Endothelial cell of umbilical vein (primary cell): ENCODE measurements at regions not wholly inside any gene's neighbourhood (a gene's known extent, or its start where the extent isn't known, plus 50 kb on each side); places are given as distances from the start of the nearest gene placed in this dataset.

ENCODE experiments used
- BruUV-seq: library from RNA; stranded (reverse); fragments of 400-500 nt; replicated peaks from 2 replicates; lab custom pipeline; 2021; lab: Mats Ljungman, UMichigan
- CTCF ChIA-PET: fragments of 300-600, 350-600 bp; sonication (Branson Sonifier 250); formaldehyde crosslinking; loops from one replicate; lab custom pipeline; 2021; ENCODE audit warnings: antibody characterized with exemption, inconsistent platforms; lab: Charles Lee
- POLR2A ChIA-PET: fragments of 300-600, 350-600 bp; sonication (Branson Sonifier 250); formaldehyde crosslinking; loops from one replicate; lab custom pipeline; 2021; ENCODE audit warnings: antibody characterized with exemption, inconsistent platforms; lab: Charles Lee
- DNase-seq: peaks from one replicate; pipeline ENCODE4 v3.0.0-alpha.2; 2011; ENCODE audit warnings: low read depth, low spot score
- FAIRE-seq: peaks from 2 replicates; lab custom pipeline; 2011; peaks lifted over from hg19 to GRCh38; lab: Jason Lieb, UNC
- H2AFZ ChIP-seq: 2 replicates; pipeline ENCODE4 v1.6.0; 2012; ENCODE audit warnings: low read depth, low read length, control low read depth, inconsistent platforms
- H3K27ac ChIP-seq: 2 replicates; pipeline ENCODE4 v1.5.1; 2011; ENCODE audit warnings: low read depth, mild to moderate bottlenecking, control low read depth, low read length, moderate library complexity; ENCODE audit not compliant: insufficient read depth
- H3K27me3 ChIP-seq, 2 experiments: 2 replicates each; pipeline versions ENCODE4 v1.6.0 to v1.6.1; 2011; ENCODE audit warnings: low read length in 2 of 2, mixed read lengths in 1 of 2; ENCODE audit not compliant: control insufficient read depth in 2 of 2, insufficient read depth in 2 of 2
- H3K36me3 ChIP-seq, 2 experiments: 2 replicates in 1 of 2; 3 replicates in 1 of 2; pipeline ENCODE4 v1.5.1; 2011; ENCODE audit warnings: low read length in 2 of 2, mild to moderate bottlenecking in 1 of 2, moderate library complexity in 1 of 2; ENCODE audit not compliant: control insufficient read depth in 2 of 2, insufficient read depth in 2 of 2; ENCODE audit errors: extremely low read depth in 1 of 2
- H3K4me1 ChIP-seq: 3 replicates; pipeline ENCODE4 v1.5.1; 2011; ENCODE audit warnings: mild to moderate bottlenecking, low read length; ENCODE audit not compliant: control insufficient read depth, insufficient read depth; ENCODE audit errors: extremely low read depth
- H3K4me2 ChIP-seq: 2 replicates; pipeline ENCODE4 v1.6.1; 2011; ENCODE audit warnings: low read length, control low read depth, mixed read lengths; ENCODE audit not compliant: insufficient read depth
- H3K4me3 ChIP-seq, 3 experiments: fragments of 200-600 bp in 1 of 3; sonication (generic), shearing (Covaris generic) in 1 of 3; replicated peaks in 1 of 3; 2 replicates each; pipeline ENCODE4 v1.5.1; 2011 to 2016; ENCODE audit warnings: control low read depth in 3 of 3, low read length in 3 of 3, mild to moderate bottlenecking in 2 of 3, inconsistent platforms in 1 of 3, low read depth in 1 of 3, moderate library complexity in 1 of 3; ENCODE audit not compliant: insufficient read depth in 1 of 3
- H3K79me2 ChIP-seq: 2 replicates; pipeline ENCODE4 v1.6.0; 2012; ENCODE audit warnings: low read length, inconsistent platforms; ENCODE audit not compliant: control insufficient read depth, insufficient read depth
- H3K9ac ChIP-seq: replicated peaks from 2 replicates; pipeline ENCODE3; 2011; ENCODE audit warnings: low read length, control low read depth; ENCODE audit not compliant: insufficient read depth; ENCODE audit errors: extremely low read depth
- H3K9me1 ChIP-seq: replicated peaks from 3 replicates; pipeline ENCODE4 v1.6.0; 2011; ENCODE audit warnings: mild to moderate bottlenecking, low read length; ENCODE audit not compliant: control insufficient read depth, insufficient read depth; ENCODE audit errors: extremely low read depth
- H3K9me3 ChIP-seq: replicated peaks from 2 replicates; pipeline ENCODE4 v1.5.1; 2012; ENCODE audit warnings: low read length, inconsistent platforms; ENCODE audit not compliant: control insufficient read depth, insufficient read depth
- H4K20me1 ChIP-seq: replicated peaks from 2 replicates; pipeline ENCODE3; 2011; ENCODE audit warnings: mild to moderate bottlenecking, low read length; ENCODE audit not compliant: control insufficient read depth, insufficient read depth; ENCODE audit errors: extremely low read depth
- EZH2 ChIP-seq: IDR thresholded peaks from 2 replicates; pipeline ENCODE4 v1.6.1; 2012; ENCODE audit warnings: borderline replicate concordance, low read depth, mild to moderate bottlenecking, moderate library complexity, low read length, inconsistent platforms; ENCODE audit not compliant: severe bottlenecking
- FOS ChIP-seq: IDR thresholded peaks from 2 replicates; pipeline ENCODE4 v1.6.1; 2011; ENCODE audit warnings: mild to moderate bottlenecking, low read length, moderate library complexity, borderline replicate concordance; ENCODE audit not compliant: insufficient read depth
- GATA2 ChIP-seq: IDR thresholded peaks from 2 replicates; pipeline ENCODE4 v1.7.0; 2011; ENCODE audit warnings: low read depth, mild to moderate bottlenecking, moderate library complexity, mixed read lengths, low read length; ENCODE audit not compliant: insufficient read length, insufficient read depth
- JUN ChIP-seq: IDR thresholded peaks from 2 replicates; pipeline ENCODE4 v1.6.1; 2011; ENCODE audit warnings: borderline replicate concordance, low read depth; ENCODE audit not compliant: insufficient read length, insufficient read depth
- MYC ChIP-seq: IDR thresholded peaks from one replicate; pipeline ENCODE4 v1.6.1; 2011; ENCODE audit warnings: mild to moderate bottlenecking, low read depth, low read length
- POLR2A ChIP-seq: IDR thresholded peaks from 2 replicates; pipeline ENCODE4 v1.6.1; 2012; ENCODE audit warnings: low read depth, mild to moderate bottlenecking, control low read depth, low read length
- POLR2AphosphoS5 ChIP-seq: IDR thresholded peaks from 2 replicates; pipeline ENCODE4 v1.6.1; 2012; ENCODE audit warnings: low read depth, mild to moderate bottlenecking, control low read depth, low read length, moderate library complexity; ENCODE audit not compliant: insufficient read depth
- dilution Hi-C: fragments of 300-500 bp; cut with MboI; formaldehyde crosslinking; loops from one replicate; pipeline ENCODE4 v1.15.0; 2019; ENCODE audit warnings: low sequenced_read_pairs; ENCODE audit not compliant: extremely low pct_ligation_motif_present
- intact Hi-C: fragments of 100-400 bp; cut with micrococcal nuclease; formaldehyde crosslinking; loops from one replicate; pipeline ENCODE4 v1.10.0; 2022
- TF ChIP-seq, protein P1 (sequence below), 2 donors: IDR thresholded peaks; 1 replicate in 1 of 2; 2 replicates in 1 of 2; pipeline ENCODE4 v1.5.1; 2011; ENCODE audit warnings: low read length in 2 of 2, mild to moderate bottlenecking in 2 of 2, moderate library complexity in 2 of 2, control low read depth in 1 of 2, inconsistent platforms in 1 of 2, low read depth in 1 of 2; ENCODE audit not compliant: insufficient read depth in 1 of 2; ENCODE audit errors: extremely low read depth in 1 of 2
- TF ChIP-seq, protein P2 (sequence below): IDR thresholded peaks from 2 replicates; pipeline ENCODE4 v1.6.1; 2011; ENCODE audit not compliant: insufficient read depth, insufficient read length

DNA sequence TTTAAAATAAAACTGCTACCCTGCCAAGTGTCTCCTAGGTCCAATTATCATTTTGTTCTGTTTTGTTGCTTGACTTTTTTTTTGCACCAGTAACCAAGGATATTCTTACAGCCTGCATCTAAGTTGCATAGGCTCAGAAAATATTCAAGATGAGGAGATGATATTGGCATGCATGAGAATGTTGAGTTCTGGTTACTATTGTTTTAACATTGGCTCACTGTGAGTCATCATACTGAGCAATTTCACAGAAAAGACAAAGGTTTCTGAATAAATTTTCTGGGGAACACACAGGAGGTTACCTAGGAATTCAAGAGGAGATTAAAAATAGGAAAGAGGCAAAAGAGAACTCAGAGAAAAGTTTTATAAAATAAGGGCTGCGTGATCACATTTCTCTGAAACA lies 84.8 kb upstream of the POU3F3 start:
- Histone ChIP-seq H3K79me2 (no peaks in the 10 kb centered on the region), H3K27me3 (no peaks in the 10 kb centered on the region), H3K4me1 (no peaks in the 10 kb centered on the region), H3K36me3 (no peaks in the 10 kb centered on the region), H3K4me3 (no peak overlapping the region), H3K27ac (no peak overlapping the region), H3K9me3 (peaks cover 2% of the 10 kb centered on the region), H4K20me1 (no peaks in the 10 kb centered on the region), H3K4me2 (no peak overlapping the region), H2AFZ (no peak overlapping the region), H3K9me1 (no peaks in the 10 kb centered on the region), H3K9ac (no peak overlapping the region)
- no peak for DNase-seq
- BruUV-seq: no TSS peak
- intact Hi-C loops (no loop called here), dilution Hi-C loops (no loop called here)
- TF ChIP-seq, protein P1, sequence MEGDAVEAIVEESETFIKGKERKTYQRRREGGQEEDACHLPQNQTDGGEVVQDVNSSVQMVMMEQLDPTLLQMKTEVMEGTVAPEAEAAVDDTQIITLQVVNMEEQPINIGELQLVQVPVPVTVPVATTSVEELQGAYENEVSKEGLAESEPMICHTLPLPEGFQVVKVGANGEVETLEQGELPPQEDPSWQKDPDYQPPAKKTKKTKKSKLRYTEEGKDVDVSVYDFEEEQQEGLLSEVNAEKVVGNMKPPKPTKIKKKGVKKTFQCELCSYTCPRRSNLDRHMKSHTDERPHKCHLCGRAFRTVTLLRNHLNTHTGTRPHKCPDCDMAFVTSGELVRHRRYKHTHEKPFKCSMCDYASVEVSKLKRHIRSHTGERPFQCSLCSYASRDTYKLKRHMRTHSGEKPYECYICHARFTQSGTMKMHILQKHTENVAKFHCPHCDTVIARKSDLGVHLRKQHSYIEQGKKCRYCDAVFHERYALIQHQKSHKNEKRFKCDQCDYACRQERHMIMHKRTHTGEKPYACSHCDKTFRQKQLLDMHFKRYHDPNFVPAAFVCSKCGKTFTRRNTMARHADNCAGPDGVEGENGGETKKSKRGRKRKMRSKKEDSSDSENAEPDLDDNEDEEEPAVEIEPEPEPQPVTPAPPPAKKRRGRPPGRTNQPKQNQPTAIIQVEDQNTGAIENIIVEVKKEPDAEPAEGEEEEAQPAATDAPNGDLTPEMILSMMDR (IDR thresholded peaks at IDR 0.05; ENCODE audit: extremely low read depth in 1 of 2, insufficient read depth in 1 of 2, low read depth in 1 of 2, low read length in 2 of 2): no peak
- no peak for TF ChIP-seq GATA2
- no peak for TF ChIP-seq POLR2A
- TF ChIP-seq, protein P2, sequence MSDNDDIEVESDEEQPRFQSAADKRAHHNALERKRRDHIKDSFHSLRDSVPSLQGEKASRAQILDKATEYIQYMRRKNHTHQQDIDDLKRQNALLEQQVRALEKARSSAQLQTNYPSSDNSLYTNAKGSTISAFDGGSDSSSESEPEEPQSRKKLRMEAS: no peak
- no peak for TF ChIP-seq JUN
- TF ChIP-seq FOS: no peak
- no peak for TF ChIP-seq EZH2
- no peak for TF ChIP-seq POLR2AphosphoS5
- TF ChIP-seq MYC: no peak
- no peak for FAIRE-seq
- ChIA-PET POLR2A (no interaction called here), CTCF (no interaction called here)
